H1 (cell line): ENCODE measurements at regions not wholly inside any gene's neighbourhood (a gene's known extent, or its start where the extent isn't known, plus 50 kb on each side); places are given as distances from the start of the nearest gene placed in this dataset.

Experiments
- CTCF ChIA-PET: fragments of 300-600 bp; sonication (Branson Sonifier 250); formaldehyde crosslinking; loops from one replicate; lab custom pipeline; 2021; ENCODE audit not compliant: partially characterized antibody; lab: Charles Lee
- POLR2A ChIA-PET: fragments of 300-600 bp; sonication (Branson Sonifier 250); formaldehyde crosslinking; loops from one replicate; lab custom pipeline; 2021; ENCODE audit warnings: inconsistent platforms; ENCODE audit not compliant: partially characterized antibody; lab: Charles Lee
- DNase-seq, 2 experiments: peaks; one replicate each; pipeline versions ENCODE4 v3.0.0 to v3.0.0-alpha.2; 2010 to 2022; ENCODE audit warnings: low spot score in 2 of 2, low read depth in 1 of 2, mixed read lengths in 1 of 2
- FAIRE-seq: peaks from 2 replicates; lab custom pipeline; 2011; peaks lifted over from hg19 to GRCh38; lab: Jason Lieb, UNC
- H2AFZ ChIP-seq: 2 replicates; pipeline ENCODE4 v1.8.1; 2012; ENCODE audit warnings: low read length, inconsistent platforms
- H2AK5ac ChIP-seq: 2 replicates; pipeline ENCODE4 v1.6.1; 2013; ENCODE audit warnings: low read depth, low read length
- H2BK120ac ChIP-seq: replicated peaks from 2 replicates; pipeline ENCODE3; 2013; ENCODE audit warnings: low read depth, low read length, inconsistent platforms
- H2BK12ac ChIP-seq: 2 replicates; pipeline ENCODE4 v1.6.1; 2013; ENCODE audit warnings: low read depth, low read length
- H2BK15ac ChIP-seq: 2 replicates; pipeline ENCODE4 v1.6.1; 2013; ENCODE audit warnings: low read length
- H2BK20ac ChIP-seq: 2 replicates; pipeline ENCODE4 v1.6.1; 2013; ENCODE audit warnings: low read length
- H2BK5ac ChIP-seq: 2 replicates; pipeline ENCODE4 v1.6.1; 2013; ENCODE audit warnings: low read depth, low read length
- H3K14ac ChIP-seq: 2 replicates; pipeline ENCODE4 v1.6.1; 2013; ENCODE audit warnings: inconsistent platforms; ENCODE audit not compliant: insufficient read length
- H3K18ac ChIP-seq: 2 replicates; pipeline ENCODE4 v1.6.1; 2013; ENCODE audit warnings: low read length; ENCODE audit errors: extremely low read depth
- H3K23ac ChIP-seq: 2 replicates; pipeline ENCODE4 v1.6.1; 2013; ENCODE audit warnings: inconsistent platforms; ENCODE audit not compliant: insufficient read length
- H3K23me2 ChIP-seq: 2 replicates; pipeline ENCODE4 v1.6.1; 2013; ENCODE audit warnings: low read depth, low read length
- H3K27ac ChIP-seq: 2 replicates; pipeline ENCODE4 v1.6.1; 2011; ENCODE audit warnings: low read depth, low read length, inconsistent platforms
- H3K27me3 ChIP-seq, 4 experiments: replicated peaks in 1 of 4; 1 replicate in 1 of 4; 2 replicates in 3 of 4; pipeline versions ENCODE4 v1.6.1 to v1.8.1; 2011 to 2013; ENCODE audit warnings: low read length in 3 of 4, mild to moderate bottlenecking in 3 of 4, inconsistent platforms in 2 of 4, mixed read lengths in 2 of 4, moderate library complexity in 1 of 4; ENCODE audit not compliant: control insufficient read depth in 3 of 4, insufficient read depth in 3 of 4; ENCODE audit errors: extremely low read depth in 1 of 4
- H3K36me3 ChIP-seq, 4 experiments: 2 replicates each; pipeline versions ENCODE4 v1.6.1 to v1.8.1; 2011 to 2013; ENCODE audit warnings: mild to moderate bottlenecking in 4 of 4, low read length in 3 of 4, moderate library complexity in 2 of 4, control low read depth in 1 of 4, inconsistent platforms in 1 of 4; ENCODE audit not compliant: insufficient read depth in 4 of 4, control insufficient read depth in 2 of 4
- H3K4ac ChIP-seq: replicated peaks from 2 replicates; pipeline ENCODE3; 2013; ENCODE audit warnings: low read length, low read depth, mixed read lengths, inconsistent platforms; ENCODE audit not compliant: insufficient read length
- H3K4me1 ChIP-seq, 4 experiments: replicated peaks in 1 of 4; 1 replicate in 1 of 4; 2 replicates in 3 of 4; pipeline versions ENCODE4 v1.6.1 to v1.8.1; 2011 to 2013; ENCODE audit warnings: low read length in 3 of 4, inconsistent platforms in 2 of 4, mixed read lengths in 1 of 4; ENCODE audit not compliant: insufficient read depth in 4 of 4, control insufficient read depth in 3 of 4
- H3K4me2 ChIP-seq, 2 experiments: 2 replicates each; pipeline versions ENCODE4 v1.6.1 to v1.8.1; 2011 to 2013; ENCODE audit warnings: low read depth in 2 of 2, low read length in 2 of 2, control low read depth in 1 of 2, inconsistent platforms in 1 of 2, mild to moderate bottlenecking in 1 of 2; ENCODE audit not compliant: insufficient read depth in 1 of 2
- H3K4me3 ChIP-seq, 4 experiments: fragments of 200-600, 300-600 bp in 1 of 4; sonication (generic), shearing (Covaris generic), sonication (Bioruptor Twin) in 1 of 4; 2 replicates each; pipeline versions ENCODE4 v1.5.1 to v1.8.1; 2011 to 2016; ENCODE audit warnings: low read length in 4 of 4, low read depth in 3 of 4, control low read depth in 2 of 4, inconsistent platforms in 2 of 4, mild to moderate bottlenecking in 2 of 4, mixed read lengths in 1 of 4, moderate library complexity in 1 of 4; ENCODE audit not compliant: insufficient read depth in 2 of 4; ENCODE audit errors: extremely low read depth in 1 of 4
- H3K56ac ChIP-seq: replicated peaks from 2 replicates; pipeline ENCODE3; 2013; ENCODE audit warnings: low read depth, mild to moderate bottlenecking, mixed read lengths, low read length, inconsistent platforms; ENCODE audit not compliant: insufficient read length
- H3K79me1 ChIP-seq: 2 replicates; pipeline ENCODE4 v1.6.1; 2013; ENCODE audit warnings: low read depth, low read length, control low read depth
- H3K79me2 ChIP-seq, 2 experiments: 2 replicates each; pipeline versions ENCODE4 v1.6.1 to v1.8.1; 2012 to 2013; ENCODE audit warnings: low read length in 2 of 2, mild to moderate bottlenecking in 2 of 2, inconsistent platforms in 1 of 2; ENCODE audit not compliant: insufficient read depth in 2 of 2, control insufficient read depth in 1 of 2
- H3K9ac ChIP-seq, 4 experiments: replicated peaks in 1 of 4; 1 replicate in 1 of 4; 2 replicates in 3 of 4; pipeline versions ENCODE4 v1.6.1 to v1.8.1; 2011 to 2013; ENCODE audit warnings: low read depth in 3 of 4, low read length in 3 of 4, control low read depth in 2 of 4, mild to moderate bottlenecking in 2 of 4, moderate library complexity in 2 of 4, inconsistent platforms in 1 of 4; ENCODE audit errors: extremely low read depth in 1 of 4
- H3K9me3 ChIP-seq, 2 experiments: 2 replicates each; pipeline versions ENCODE4 v1.6.1 to v1.8.1; 2012 to 2013; ENCODE audit warnings: mild to moderate bottlenecking in 2 of 2, moderate library complexity in 2 of 2, control low read depth in 1 of 2, inconsistent platforms in 1 of 2, low read depth in 1 of 2, low read length in 1 of 2, mixed read lengths in 1 of 2; ENCODE audit not compliant: insufficient read depth in 2 of 2
- H4K20me1 ChIP-seq, 2 experiments: replicated peaks in 1 of 2; 2 replicates each; pipeline versions ENCODE3 to v1.8.1; 2011 to 2013; ENCODE audit warnings: inconsistent platforms in 2 of 2, low read length in 2 of 2, mild to moderate bottlenecking in 1 of 2; ENCODE audit not compliant: insufficient read depth in 2 of 2, control insufficient read depth in 1 of 2
- H4K5ac ChIP-seq: 2 replicates; pipeline ENCODE4 v1.6.1; 2013; ENCODE audit warnings: low read length, low read depth, mixed read lengths, inconsistent platforms; ENCODE audit not compliant: insufficient read length
- H4K8ac ChIP-seq: 2 replicates; pipeline ENCODE4 v1.8.0; 2013; ENCODE audit warnings: mild to moderate bottlenecking, moderate library complexity, low read length, inconsistent platforms; ENCODE audit not compliant: insufficient read depth; ENCODE audit errors: extremely low read depth
- H4K91ac ChIP-seq: replicated peaks from 2 replicates; pipeline ENCODE3; 2013; ENCODE audit warnings: low read length, mixed read lengths, inconsistent platforms; ENCODE audit not compliant: insufficient read length
- CBX8 ChIP-seq: fragments of 300-800, 300-1000 bp; sonication (generic); IDR thresholded peaks from 2 replicates; pipeline ENCODE4 v1.7.1; 2016; ENCODE audit warnings: low read depth, low read length, borderline replicate concordance
- SRF ChIP-seq: IDR thresholded peaks from 2 replicates; pipeline ENCODE4 v1.6.1; 2011; ENCODE audit warnings: mild to moderate bottlenecking, low read depth, low read length, moderate library complexity
- TCF12 ChIP-seq: IDR thresholded peaks from 2 replicates; pipeline ENCODE4 v1.6.1; 2011; ENCODE audit warnings: low read depth, mild to moderate bottlenecking, low read length
- WGBS, 2 experiments: shearing (Covaris generic) in 1 of 2; methylation state at CpG; one replicate each; pipeline versions ENCODE4 v1.1.6 to v1.1.7; 2013 to 2015; ENCODE audit warnings: low lambda C conversion rate in 2 of 2, mixed read lengths in 2 of 2, inconsistent platforms in 1 of 2, low coverage in 1 of 2, missing lambda C conversion rate in 1 of 2; ENCODE audit not compliant: insufficient replicate concordance in 2 of 2, insufficient coverage in 1 of 2, insufficient read length in 1 of 2; ENCODE audit errors: extremely low coverage in 1 of 2, missing lambda C conversion rate in 1 of 2; 5-methylcytosine and 5-hydroxymethylcytosine counted together

DNA sequence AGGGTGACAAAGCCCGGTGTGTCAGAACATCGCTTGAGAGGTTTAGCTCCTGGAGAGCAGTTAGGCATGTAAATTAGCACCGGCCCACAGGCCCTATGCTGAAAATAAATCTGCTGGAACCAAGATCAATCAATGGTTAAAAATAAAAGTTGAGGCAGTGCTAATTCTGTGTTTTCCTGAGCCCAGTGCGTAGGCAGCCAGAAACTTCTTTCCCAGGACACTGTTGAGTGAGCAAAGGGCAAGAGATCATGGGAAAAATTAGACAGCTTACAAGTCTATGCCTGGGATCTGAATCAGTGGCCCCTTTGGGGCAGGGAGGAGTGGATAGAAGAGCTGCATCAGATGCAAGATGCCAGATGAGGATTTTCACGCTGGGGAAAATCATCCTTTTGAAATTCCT, 539.2 kb downstream of the BUD13 start:
- 71% methylated on average over 5 of the region's 5 CpGs; no CpG with 5 or more reads in 1 of the 2 experiments for WGBS, 2 experiments
- no peak overlapping the region for H4K91ac ChIP-seq
- no peak overlapping the region for H3K4me2 ChIP-seq
- DNase-seq (no peak), FAIRE-seq (no peak)
- H2BK12ac ChIP-seq: no peak overlapping the region
- no peak overlapping the region for H3K9ac ChIP-seq
- no peak overlapping the region for H4K8ac ChIP-seq
- ChIA-PET POLR2A (interaction anchor here (2.1 kb wide), 1 partner anchor 8 kb away, joined by 5 read pairs; no protein-coding TSS in a partner anchor), CTCF (interaction anchor here (0.8 to 16.0 kb wide), 10 partner anchors 9 to 123 kb away, joined by 3 to 162 read pairs (median 3); no protein-coding TSS in a partner anchor)
- H2BK120ac ChIP-seq: no peak overlapping the region
- no peak overlapping the region for H3K18ac ChIP-seq
- H3K4me3 ChIP-seq: no peak overlapping the region
- H4K5ac ChIP-seq: no peak overlapping the region
- TF ChIP-seq TCF12 (no peak), SRF (no peak), CBX8 (no peak)
- H3K27ac ChIP-seq: no peak overlapping the region
- no peak overlapping the region for H2BK15ac ChIP-seq
- H4K20me1 ChIP-seq: peaks cover 0 to 4% of the 10 kb centered on the region in 2 experiments
- no peak overlapping the region for H3K23ac ChIP-seq
- H3K14ac ChIP-seq: no peak overlapping the region
- H2AK5ac ChIP-seq: no peak overlapping the region
- H3K79me1 ChIP-seq: no peaks in the 10 kb centered on the region
- no peaks in the 10 kb centered on the region for H3K79me2 ChIP-seq
- H3K9me3 ChIP-seq: no peaks in the 10 kb centered on the region
- H3K36me3 ChIP-seq: no peaks in the 10 kb centered on the region
- no peak overlapping the region for H3K56ac ChIP-seq
- H2AFZ ChIP-seq: no peak overlapping the region
- peaks cover 0 to 7% (median 1%) of the 10 kb centered on the region in 4 experiments; a peak in 2 of 7 replicates for H3K4me1 ChIP-seq
- H3K23me2 ChIP-seq: no peaks in the 10 kb centered on the region
- H2BK5ac ChIP-seq: no peak overlapping the region
- H3K27me3 ChIP-seq: no peaks in the 10 kb centered on the region; a peak in 1 of 7 replicates
- H3K4ac ChIP-seq: no peak overlapping the region
- H2BK20ac ChIP-seq: no peak overlapping the region
